ENCODE measurements at regions not wholly inside any gene's neighbourhood (a gene's known extent, or its start where the extent isn't known, plus 50 kb on each side); places are given as distances from the start of the nearest gene placed in this dataset.

DNA sequence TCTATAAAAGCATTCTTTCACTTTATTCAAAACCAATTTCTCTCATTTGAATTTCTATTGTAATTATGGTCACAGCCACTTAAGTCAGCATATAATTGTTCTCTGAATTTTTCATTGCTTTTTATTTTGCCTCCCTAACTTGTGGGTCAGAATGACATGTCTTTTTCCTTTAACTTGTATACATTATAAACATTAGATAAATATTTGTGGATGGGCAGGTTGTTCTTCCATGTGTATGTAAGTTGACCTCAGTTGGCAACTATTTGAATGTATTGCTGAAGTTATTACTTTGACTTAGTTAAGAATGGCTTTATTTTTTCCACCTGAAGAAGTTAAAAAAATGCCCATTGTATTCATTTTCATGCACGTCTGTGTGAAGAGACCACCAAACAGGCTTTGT, 83.0 kb upstream of the MAP3K7 start:
- WGBS, 2 donors: 85% methylated on average over 1 of the region's 1 CpG
- no peak overlapping the region for H3K4me3 ChIP-seq (ENCODE audit: low read depth, poor library complexity, severe bottlenecking)
- DNase-seq (ENCODE audit: low spot score in 2 of 2): no peak
- TF ChIP-seq POLR2A (IDR thresholded peaks at IDR 0.05): no peak
- TF ChIP-seq, protein P1, sequence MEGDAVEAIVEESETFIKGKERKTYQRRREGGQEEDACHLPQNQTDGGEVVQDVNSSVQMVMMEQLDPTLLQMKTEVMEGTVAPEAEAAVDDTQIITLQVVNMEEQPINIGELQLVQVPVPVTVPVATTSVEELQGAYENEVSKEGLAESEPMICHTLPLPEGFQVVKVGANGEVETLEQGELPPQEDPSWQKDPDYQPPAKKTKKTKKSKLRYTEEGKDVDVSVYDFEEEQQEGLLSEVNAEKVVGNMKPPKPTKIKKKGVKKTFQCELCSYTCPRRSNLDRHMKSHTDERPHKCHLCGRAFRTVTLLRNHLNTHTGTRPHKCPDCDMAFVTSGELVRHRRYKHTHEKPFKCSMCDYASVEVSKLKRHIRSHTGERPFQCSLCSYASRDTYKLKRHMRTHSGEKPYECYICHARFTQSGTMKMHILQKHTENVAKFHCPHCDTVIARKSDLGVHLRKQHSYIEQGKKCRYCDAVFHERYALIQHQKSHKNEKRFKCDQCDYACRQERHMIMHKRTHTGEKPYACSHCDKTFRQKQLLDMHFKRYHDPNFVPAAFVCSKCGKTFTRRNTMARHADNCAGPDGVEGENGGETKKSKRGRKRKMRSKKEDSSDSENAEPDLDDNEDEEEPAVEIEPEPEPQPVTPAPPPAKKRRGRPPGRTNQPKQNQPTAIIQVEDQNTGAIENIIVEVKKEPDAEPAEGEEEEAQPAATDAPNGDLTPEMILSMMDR (IDR thresholded peaks at IDR 0.05): no peak
- intact Hi-C loops (cut with DNase I; ENCODE audit: low total_unique reads): no loop called here

DNA sequence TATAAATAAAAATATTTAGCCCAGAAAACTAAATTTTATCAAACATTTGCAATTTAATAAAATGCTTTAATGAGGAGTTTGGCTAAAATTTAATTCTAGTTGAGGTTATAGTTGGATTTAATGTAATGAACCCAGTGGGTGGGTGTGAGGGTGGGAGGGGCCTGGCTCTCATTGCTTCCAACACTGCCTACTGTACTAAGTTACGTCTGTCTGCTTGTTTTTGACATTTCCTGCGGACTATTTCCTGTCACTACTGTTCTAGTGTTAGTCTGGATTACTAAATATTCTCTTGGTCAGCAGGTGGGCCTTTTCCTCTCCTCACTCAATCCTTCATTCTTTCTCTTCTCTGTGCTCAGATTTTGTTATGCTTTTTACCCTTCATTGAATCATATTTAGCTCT, 82.5 kb upstream of the MAP3K7 start:
- no peak for TF ChIP-seq POLR2A (IDR thresholded peaks at IDR 0.05)
- TF ChIP-seq, protein P1 (IDR thresholded peaks at IDR 0.05): no peak
- 68 to 77% methylated on average over 2 of the region's 2 CpGs for WGBS, 2 donors
- DNase-seq (ENCODE audit: low spot score in 2 of 2): no peak
- intact Hi-C loops (cut with DNase I; ENCODE audit: low total_unique reads): no loop called here
- H3K4me3 ChIP-seq (ENCODE audit: low read depth, poor library complexity, severe bottlenecking): no peak overlapping the region

DNA sequence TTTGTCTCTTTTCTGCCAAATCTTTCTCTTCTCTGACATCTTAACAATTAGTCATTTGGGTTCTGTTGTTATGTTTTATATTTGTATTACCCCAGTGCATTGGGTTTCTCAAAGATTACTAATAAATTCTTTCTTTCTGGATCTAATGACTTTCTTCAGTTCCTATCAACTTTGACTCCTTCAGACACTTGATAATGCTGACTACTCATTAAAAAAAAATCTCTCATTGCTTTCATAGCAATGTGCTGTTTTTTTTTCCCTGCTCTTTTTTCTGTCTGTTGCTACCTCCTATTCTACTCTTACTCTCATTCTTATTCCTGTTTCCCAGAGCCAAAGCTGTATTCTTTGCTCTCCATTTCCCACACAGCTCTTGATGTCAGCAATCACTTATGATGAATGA, 81.3 kb upstream of the MAP3K7 start:
- intact Hi-C loops (cut with DNase I; ENCODE audit: low total_unique reads): no loop called here
- TF ChIP-seq, protein P1 (IDR thresholded peaks at IDR 0.05): no peak
- TF ChIP-seq POLR2A (IDR thresholded peaks at IDR 0.05): no peak
- H3K4me3 ChIP-seq (ENCODE audit: low read depth, poor library complexity, severe bottlenecking): no peak overlapping the region
- DNase-seq (ENCODE audit: low spot score in 2 of 2): no peak

DNA sequence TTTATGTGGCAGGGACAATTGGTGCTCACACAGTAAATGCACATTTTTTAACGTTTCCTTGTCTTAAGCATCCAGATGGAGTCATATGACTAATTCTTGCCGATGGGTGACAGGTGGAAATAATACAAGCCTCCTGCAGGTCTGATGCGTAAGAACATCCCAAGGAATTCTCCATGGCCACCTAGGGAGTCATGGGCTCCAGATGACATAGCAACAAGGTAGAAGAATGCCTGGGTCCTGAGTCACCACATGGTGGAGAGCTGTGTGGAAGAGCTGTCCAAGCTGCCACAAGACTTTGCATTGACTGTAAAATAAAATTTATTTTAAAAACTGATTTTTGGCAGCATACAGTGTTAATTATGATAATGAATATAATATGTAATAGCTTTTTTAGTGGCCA, 77.0 kb upstream of the MAP3K7 start:
- no peak for DNase-seq (ENCODE audit: low spot score in 2 of 2)
- WGBS, 2 donors: 80 to 87% methylated on average over 3 of the region's 3 CpGs
- no peak overlapping the region for H3K4me3 ChIP-seq (ENCODE audit: low read depth, poor library complexity, severe bottlenecking)
- intact Hi-C loops (cut with DNase I; ENCODE audit: low total_unique reads): no loop called here
- no peak for TF ChIP-seq POLR2A (IDR thresholded peaks at IDR 0.05)
- TF ChIP-seq, protein P1 (IDR thresholded peaks at IDR 0.05): no peak

DNA sequence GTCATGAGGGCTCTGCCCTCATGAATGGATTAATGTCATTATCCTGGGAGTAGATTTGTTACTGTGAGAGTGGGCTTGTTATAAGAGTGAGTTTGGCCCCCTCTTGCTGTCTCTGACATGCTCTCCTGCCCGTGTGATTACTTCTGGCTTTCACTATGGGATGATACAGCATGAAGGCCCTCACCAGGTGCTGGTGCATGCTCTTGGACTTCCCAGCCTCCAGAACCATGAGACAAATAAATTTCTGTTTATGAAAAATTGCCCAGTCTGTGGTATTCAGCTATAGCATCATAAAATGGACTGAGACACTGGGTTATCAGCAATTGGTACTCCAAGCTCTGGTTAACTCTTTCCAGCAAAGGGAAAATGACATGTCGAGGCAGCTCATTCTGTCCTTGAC, 76.2 kb upstream of the MAP3K7 start:
- 70 to 75% methylated on average over 2 of the region's 2 CpGs for WGBS, 2 donors
- TF ChIP-seq, protein P1 (IDR thresholded peaks at IDR 0.05): no peak
- TF ChIP-seq POLR2A (IDR thresholded peaks at IDR 0.05): no peak

DNA sequence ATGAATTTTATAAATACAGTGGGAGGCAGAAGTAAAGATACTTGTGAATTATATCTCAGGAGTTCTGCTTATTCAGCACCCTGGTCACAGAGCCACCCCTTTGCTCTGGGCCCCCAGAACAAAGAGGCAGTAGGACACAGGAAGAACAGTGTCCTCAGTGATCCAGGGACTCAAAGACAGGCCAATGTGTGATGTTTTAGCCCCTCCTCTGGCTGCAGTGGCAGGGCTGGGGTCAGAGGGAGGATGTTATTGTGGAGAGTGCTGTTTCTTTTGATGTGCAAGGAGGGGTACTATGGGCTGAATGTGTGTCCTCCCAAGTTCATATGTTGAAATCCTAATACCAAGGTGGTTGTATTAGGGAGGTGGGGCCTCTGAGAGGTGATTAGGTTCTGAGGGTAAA, 74.1 kb upstream of the MAP3K7 start:
- TF ChIP-seq, protein P1 (IDR thresholded peaks at IDR 0.05): no peak
- TF ChIP-seq POLR2A (IDR thresholded peaks at IDR 0.05): no peak
- no peak overlapping the region for H3K4me3 ChIP-seq (ENCODE audit: low read depth, poor library complexity, severe bottlenecking)
- intact Hi-C loops (cut with DNase I; ENCODE audit: low total_unique reads): no loop called here
- DNase-seq (ENCODE audit: low spot score in 2 of 2): no peak

More for the DNA sequence above, 76.2 kb upstream of the MAP3K7 start:
- H3K4me3 ChIP-seq (ENCODE audit: low read depth, poor library complexity, severe bottlenecking): no peak overlapping the region
- no peak for DNase-seq (ENCODE audit: low spot score in 2 of 2)
- intact Hi-C loops (cut with DNase I; ENCODE audit: low total_unique reads): no loop called here
